ENCODE measurements at regions not wholly inside any gene's neighbourhood (a gene's known extent, or its start where the extent isn't known, plus 50 kb on each side); places are given as distances from the start of the nearest gene placed in this dataset.

- no peak overlapping the region for H3K4me3 ChIP-seq (replicated peaks; ENCODE audit: low read depth, low read length)
- DNase-seq (ENCODE audit: extremely low read depth, low read depth) = no peak
- no peak for TF ChIP-seq CTCF (IDR thresholded peaks at IDR 0.05; ENCODE audit: low read depth, low read length, missing control alignments)
Observed at GRCh38 chr14:105846312-105846711, 319.9 kb downstream of the TMEM121 start.

DNA sequence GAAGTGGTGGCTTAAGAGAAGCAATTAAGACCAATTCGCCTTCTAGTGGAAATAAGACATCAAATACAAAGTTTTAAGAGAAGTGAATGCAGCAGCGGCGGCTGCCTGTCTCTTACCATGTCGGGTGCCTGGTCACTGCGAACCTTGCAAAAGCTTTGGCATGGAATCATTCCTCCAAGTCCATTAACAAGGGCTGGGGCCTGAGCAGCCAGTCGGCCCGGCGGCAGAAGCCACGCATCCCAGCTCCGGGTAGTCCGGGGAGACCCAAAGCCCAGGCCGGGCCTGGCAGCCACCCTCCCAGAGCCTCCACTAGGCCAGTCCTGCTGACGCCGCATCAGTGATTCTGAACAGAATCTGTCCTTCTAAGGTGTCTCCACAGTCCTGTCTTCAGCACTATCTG, 321.0 kb downstream of the TMEM121 start:
- TF ChIP-seq CTCF (IDR thresholded peaks at IDR 0.05; ENCODE audit: low read depth, low read length, missing control alignments) = no peak
- no peak for DNase-seq (ENCODE audit: extremely low read depth, low read depth)

DNA sequence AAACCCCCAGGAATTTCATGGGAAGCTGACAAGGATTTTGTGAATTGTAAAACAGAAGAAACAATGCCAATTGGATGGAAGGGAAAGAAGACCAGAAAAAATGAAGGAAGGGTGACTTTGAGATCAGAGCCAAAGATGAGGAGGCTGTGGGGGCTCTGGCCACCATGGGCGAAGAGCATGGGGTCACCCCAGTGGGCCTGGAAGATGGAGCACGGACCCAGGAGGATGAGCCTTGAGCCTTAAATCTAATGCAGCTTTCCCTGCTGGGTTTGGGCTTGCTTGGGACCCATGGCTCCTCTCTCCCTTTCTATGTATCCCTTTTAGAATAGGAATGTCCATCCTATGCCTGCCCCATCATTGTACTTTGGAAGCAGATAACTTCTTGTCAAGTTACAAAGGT, 322.2 kb downstream of the TMEM121 start:
- TF ChIP-seq CTCF (IDR thresholded peaks at IDR 0.05; ENCODE audit: low read depth, low read length, missing control alignments) = no peak
- no peak overlapping the region for H3K4me3 ChIP-seq (replicated peaks; ENCODE audit: low read depth, low read length)
- DNase-seq (ENCODE audit: extremely low read depth, low read depth) = no peak

More for the DNA sequence above, 321.0 kb downstream of the TMEM121 start:
- no peak overlapping the region for H3K4me3 ChIP-seq (replicated peaks; ENCODE audit: low read depth, low read length)

GRCh38 chr14:105849933-105850626, 323.7 kb downstream of the TMEM121 start:
- H3K4me3 ChIP-seq (replicated peaks; ENCODE audit: low read depth, low read length) = no peak overlapping the region
- no peak for DNase-seq (ENCODE audit: extremely low read depth, low read depth)
- no peak for TF ChIP-seq CTCF (IDR thresholded peaks at IDR 0.05; ENCODE audit: low read depth, low read length, missing control alignments)

- no peak overlapping the region for H3K4me3 ChIP-seq (replicated peaks; ENCODE audit: low read depth, low read length)
- no peak for DNase-seq (ENCODE audit: extremely low read depth, low read depth)
- no peak for TF ChIP-seq CTCF (IDR thresholded peaks at IDR 0.05; ENCODE audit: low read depth, low read length, missing control alignments)
Observed at GRCh38 chr14:105850853-105851581, 324.6 kb downstream of the TMEM121 start.

- TF ChIP-seq CTCF (IDR thresholded peaks at IDR 0.05; ENCODE audit: low read depth, low read length, missing control alignments) = no peak
- no peak overlapping the region for H3K4me3 ChIP-seq (replicated peaks; ENCODE audit: low read depth, low read length)
- no peak for DNase-seq (ENCODE audit: extremely low read depth, low read depth)
Observed at GRCh38 chr14:105851716-105852377, 325.5 kb downstream of the TMEM121 start.

Data from HFF-Myc (cell line).